ENCODE measurements at regions not wholly inside any gene's neighbourhood (a gene's known extent, or its start where the extent isn't known, plus 50 kb on each side); places are given as distances from the start of the nearest gene placed in this dataset.

DNA sequence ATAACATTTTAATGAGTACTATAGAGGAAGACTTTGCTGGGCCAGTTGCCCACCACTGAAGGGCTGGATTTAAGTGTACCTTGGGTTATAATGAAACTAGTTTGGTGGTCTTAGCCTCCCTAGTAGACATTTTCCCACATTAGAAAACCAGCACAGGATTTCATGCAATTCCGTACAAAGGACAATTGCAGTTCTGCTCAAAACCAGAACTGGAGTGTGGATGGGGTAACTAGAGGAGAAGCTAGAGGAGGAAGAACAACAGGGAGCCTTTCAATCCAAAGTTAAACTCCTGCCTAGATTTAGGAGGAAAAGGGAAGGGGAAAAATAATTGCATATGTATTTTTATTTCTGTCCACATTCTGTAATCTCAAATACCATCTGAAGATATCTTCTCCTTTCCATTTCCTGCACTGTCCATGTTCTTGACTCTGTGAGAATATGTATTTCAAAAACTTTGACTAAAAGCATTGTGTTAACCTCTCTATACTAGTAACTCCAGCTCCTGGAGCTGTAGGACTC, 97.5 kb upstream of the SSBP2 start:
- TF ChIP-seq CEBPB (IDR thresholded peaks at IDR 0.05; ENCODE audit: borderline replicate concordance in 1 of 2, low read depth in 2 of 2, low read length in 2 of 2) (no peak), TARDBP (IDR thresholded peaks at IDR 0.05; ENCODE audit: borderline replicate concordance) (no peak), BMI1 (IDR thresholded peaks at IDR 0.05; ENCODE audit: borderline replicate concordance) (no peak), SUZ12 (IDR thresholded peaks at IDR 0.05; ENCODE audit: unreplicated experiment) (no peak), RFX5 (IDR thresholded peaks at IDR 0.05; ENCODE audit: low read depth, low read length) (no peak), HCFC1 (IDR thresholded peaks at IDR 0.05; ENCODE audit: low read length) (no peak), BACH1 (IDR thresholded peaks at IDR 0.05; ENCODE audit: borderline replicate concordance) (no peak)
- TF ChIP-seq, protein P1, sequence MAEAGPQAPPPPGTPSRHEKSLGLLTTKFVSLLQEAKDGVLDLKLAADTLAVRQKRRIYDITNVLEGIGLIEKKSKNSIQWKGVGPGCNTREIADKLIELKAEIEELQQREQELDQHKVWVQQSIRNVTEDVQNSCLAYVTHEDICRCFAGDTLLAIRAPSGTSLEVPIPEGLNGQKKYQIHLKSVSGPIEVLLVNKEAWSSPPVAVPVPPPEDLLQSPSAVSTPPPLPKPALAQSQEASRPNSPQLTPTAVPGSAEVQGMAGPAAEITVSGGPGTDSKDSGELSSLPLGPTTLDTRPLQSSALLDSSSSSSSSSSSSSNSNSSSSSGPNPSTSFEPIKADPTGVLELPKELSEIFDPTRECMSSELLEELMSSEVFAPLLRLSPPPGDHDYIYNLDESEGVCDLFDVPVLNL (IDR thresholded peaks at IDR 0.05; ENCODE audit: low read depth, low read length), result no peak
- POLR2A ChIA-PET, result interaction anchor here (0.8 kb wide), 1 partner anchor 223 kb away, joined by 3 read pairs; no protein-coding TSS in a partner anchor
- intact Hi-C loops (cut with micrococcal nuclease; ENCODE audit: unreplicated experiment), result no loop called here

More for the DNA sequence above, 97.5 kb upstream of the SSBP2 start:
- H3K79me2 ChIP-seq (ENCODE audit: control insufficient read depth, insufficient read depth, low read length), result no peaks in the 10 kb centered on the region
- no peak overlapping the region for H3K4me2 ChIP-seq (ENCODE audit: control insufficient read depth, insufficient read depth)
- H3K9ac ChIP-seq (ENCODE audit: control insufficient read depth, insufficient read depth, low read length), result no peak overlapping the region
- DNase-seq (ENCODE audit: low read depth, low spot score) (no peak), ATAC-seq (no peak), FAIRE-seq (no peak)
- H3K27ac ChIP-seq (ENCODE audit: control insufficient read depth, insufficient read depth), result no peak overlapping the region
- ChIA-PET RAD21 (ENCODE audit: unreplicated experiment) (interaction anchor here (1.4 kb wide), 1 partner anchor 102 kb away, joined by 3 read pairs; no protein-coding TSS in a partner anchor), CTCF (interaction anchor here (1.4 to 5.4 kb wide), 2 partner anchors 8 to 11 kb away, joined by 3 to 35 read pairs; no protein-coding TSS in a partner anchor), SMC1A (ENCODE audit: uncharacterized antibody, unreplicated experiment) (interaction anchor here (3.5 kb wide), 1 partner anchor 9 kb away, joined by 25 read pairs; no protein-coding TSS in a partner anchor)
- no peaks in the 10 kb centered on the region for H3K9me3 ChIP-seq (replicated peaks; ENCODE audit: control insufficient read depth, insufficient read depth, low read length)
- H4K20me1 ChIP-seq (ENCODE audit: control insufficient read depth, insufficient read depth), result no peaks in the 10 kb centered on the region
- H3K36me3 ChIP-seq (ENCODE audit: control insufficient read depth in 2 of 2, insufficient read depth in 2 of 2, low read length in 1 of 2), result no peaks in the 10 kb centered on the region
- peaks cover 19% of the 10 kb centered on the region for H3K4me1 ChIP-seq (ENCODE audit: control insufficient read depth, insufficient read depth, low read length)
- no peaks in the 10 kb centered on the region for H3K27me3 ChIP-seq (replicated peaks in 1 of 2; ENCODE audit: control insufficient read depth in 2 of 2, insufficient read depth in 2 of 2, low read length in 1 of 2)
- in situ Hi-C loops (cut with MboI), result loop anchor here (5.0 kb wide), 1 partner anchor 91 kb away; no protein-coding TSS in a partner anchor
- H3K4me3 ChIP-seq, result no peak overlapping the region
- no TSS peak for BruUV-seq (replicated peaks)
- no peak overlapping the region for H2AFZ ChIP-seq (ENCODE audit: control insufficient read depth, low read depth, low read length)
- 89% methylated on average over 1 of the region's 1 CpG for WGBS (ENCODE audit: insufficient coverage, insufficient replicate concordance, low lambda C conversion rate, missing lambda C conversion rate)

Measured in GM12878 (cell line).